ENCODE measurements at regions not wholly inside any gene's neighbourhood (a gene's known extent, or its start where the extent isn't known, plus 50 kb on each side); places are given as distances from the start of the nearest gene placed in this dataset.

GRCh38 chr12:114826244-114826643 lies 142.3 kb upstream of the TBX3 start:
- ChIA-PET CTCF (no interaction called here), POLR2A (no interaction called here)
- FAIRE-seq, result no peak

More at GRCh38 chr12:114826244-114826643, 142.3 kb upstream of the TBX3 start:
- no peak overlapping the region for H3K4me2 ChIP-seq (ENCODE audit: insufficient read depth, low read length)
- no peak overlapping the region for H3K9ac ChIP-seq (replicated peaks; ENCODE audit: extremely low read depth, insufficient read depth, low read length)
- no peak for DNase-seq (ENCODE audit: low read depth, low spot score)
- dilution Hi-C loops (cut with MboI; ENCODE audit: extremely low pct_ligation_motif_present, low sequenced_read_pairs), result no loop called here
- peaks cover 5% of the 10 kb centered on the region for H3K9me3 ChIP-seq (replicated peaks; ENCODE audit: control insufficient read depth, insufficient read depth, low read length)
- no peak overlapping the region for H2AFZ ChIP-seq (ENCODE audit: low read depth, low read length)
- no peak overlapping the region for H3K27ac ChIP-seq (ENCODE audit: insufficient read depth, low read depth, low read length)
- H4K20me1 ChIP-seq (replicated peaks; ENCODE audit: control insufficient read depth, extremely low read depth, insufficient read depth, low read length), result no peaks in the 10 kb centered on the region
- H3K36me3 ChIP-seq (ENCODE audit: control insufficient read depth in 2 of 2, extremely low read depth in 1 of 2, insufficient read depth in 2 of 2, low read length in 2 of 2), result no peaks in the 10 kb centered on the region
- TF ChIP-seq MAX (IDR thresholded peaks at IDR 0.05; ENCODE audit: insufficient read depth, insufficient read length), result no peak
- TF ChIP-seq MYC (IDR thresholded peaks at IDR 0.05; ENCODE audit: low read depth, low read length), result no peak
- TF ChIP-seq EZH2 (IDR thresholded peaks at IDR 0.05; ENCODE audit: borderline replicate concordance, low read depth, low read length, severe bottlenecking), result no peak
- no peak for TF ChIP-seq FOS (IDR thresholded peaks at IDR 0.05; ENCODE audit: borderline replicate concordance, insufficient read depth, low read length)
- TF ChIP-seq POLR2A (IDR thresholded peaks at IDR 0.05; ENCODE audit: low read depth, low read length), result no peak
- TF ChIP-seq CTCF (IDR thresholded peaks at IDR 0.05; ENCODE audit: extremely low read depth in 1 of 2, insufficient read depth in 1 of 2, low read depth in 1 of 2, low read length in 2 of 2), result no peak
- TF ChIP-seq JUN (IDR thresholded peaks at IDR 0.05; ENCODE audit: borderline replicate concordance, insufficient read depth, insufficient read length, low read depth), result no peak
- TF ChIP-seq GATA2 (IDR thresholded peaks at IDR 0.05; ENCODE audit: insufficient read depth, insufficient read length, low read depth, low read length), result no peak
- no peak for TF ChIP-seq POLR2AphosphoS5 (IDR thresholded peaks at IDR 0.05; ENCODE audit: insufficient read depth, low read depth, low read length)
- intact Hi-C loops (cut with micrococcal nuclease), result no loop called here
- H3K79me2 ChIP-seq (ENCODE audit: control insufficient read depth, insufficient read depth, low read length), result no peaks in the 10 kb centered on the region
- no peaks in the 10 kb centered on the region for H3K4me1 ChIP-seq (ENCODE audit: control insufficient read depth, extremely low read depth, insufficient read depth, low read length)
- H3K9me1 ChIP-seq (replicated peaks; ENCODE audit: control insufficient read depth, extremely low read depth, insufficient read depth, low read length), result no peaks in the 10 kb centered on the region
- no peak overlapping the region for H3K4me3 ChIP-seq (replicated peaks in 1 of 3; ENCODE audit: insufficient read depth in 1 of 3, low read depth in 1 of 3, low read length in 3 of 3)
- H3K27me3 ChIP-seq (ENCODE audit: control insufficient read depth in 2 of 2, insufficient read depth in 2 of 2, low read length in 2 of 2), result no peaks in the 10 kb centered on the region
- BruUV-seq (replicated peaks), result no TSS peak

Data from endothelial cell of umbilical vein (primary cell).